ENCODE measurements at regions not wholly inside any gene's neighbourhood (a gene's known extent, or its start where the extent isn't known, plus 50 kb on each side); places are given as distances from the start of the nearest gene placed in this dataset.

- no peak for TF ChIP-seq CTCF (IDR thresholded peaks at IDR 0.05)
- no peak for TF ChIP-seq POLR2A (IDR thresholded peaks at IDR 0.05)
These were observed 1362.2 kb upstream of the TMEFF2 start for GRCh38 chr2:193556766-193557470.

Measured in lower leg skin (tissue), 3 donors.